AML-193 (cell line): ENCODE measurements at regions not wholly inside any gene's neighbourhood (a gene's known extent, or its start where the extent isn't known, plus 50 kb on each side); places are given as distances from the start of the nearest gene placed in this dataset.
"Not testable (repeated sequence)": the region's sequence is repeated elsewhere in the genome, so short reads cannot be mapped to it uniquely, and the experiment has no call there.

Source experiments
- DNase-seq, 2 experiments: peaks; one replicate each; lab custom pipeline; 2025; lab: John Stamatoyannopoulos, UW

GRCh38 chr16:60271781-60272180, 1537.7 kb upstream of the GOT2 start:
- no peak for DNase-seq

GRCh38 chr16:60271025-60271771, 1537.1 kb upstream of the GOT2 start:
- DNase-seq: no peak

DNA sequence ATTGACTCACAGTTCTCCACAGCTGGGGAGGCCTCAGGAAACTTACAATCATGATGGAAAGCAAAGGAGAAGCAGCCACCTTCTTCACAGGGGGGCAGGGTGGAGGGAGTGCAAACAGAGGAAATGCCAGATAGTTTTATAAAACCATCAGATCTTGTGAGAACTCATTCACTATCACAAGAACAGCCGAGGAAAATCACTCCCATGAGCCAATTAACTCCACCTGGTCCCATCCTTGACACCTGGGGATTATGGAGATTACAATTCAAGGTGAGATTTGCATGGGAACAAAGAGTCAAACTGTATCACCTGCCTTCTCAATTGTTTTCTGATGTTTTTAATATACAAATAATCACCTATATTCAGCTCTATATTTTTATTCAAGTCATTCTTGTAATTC, 1527.3 kb upstream of the GOT2 start:
- no peak for DNase-seq

DNA sequence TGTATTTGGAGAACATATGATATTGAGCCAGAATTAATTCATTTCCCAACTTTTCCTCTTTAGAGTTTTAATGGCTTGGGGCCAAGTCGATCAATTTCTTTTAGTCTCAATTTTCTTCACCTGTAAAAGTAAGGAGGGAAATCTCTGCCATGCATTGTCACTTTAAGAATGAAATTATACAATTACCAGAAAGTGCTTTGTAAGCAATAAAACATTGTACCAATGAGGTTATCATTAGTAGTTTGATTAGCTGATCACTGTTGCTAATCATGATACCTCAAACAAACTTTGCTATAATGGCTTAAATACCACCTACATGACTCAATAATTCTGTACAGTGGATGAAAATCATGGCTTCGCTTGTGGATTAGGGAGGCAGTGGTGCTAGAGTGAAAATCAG, 1525.8 kb upstream of the GOT2 start:
- no peak for DNase-seq

GRCh38 chr16:60246086-60246485, 1512.0 kb upstream of the GOT2 start:
- no peak for DNase-seq

DNA sequence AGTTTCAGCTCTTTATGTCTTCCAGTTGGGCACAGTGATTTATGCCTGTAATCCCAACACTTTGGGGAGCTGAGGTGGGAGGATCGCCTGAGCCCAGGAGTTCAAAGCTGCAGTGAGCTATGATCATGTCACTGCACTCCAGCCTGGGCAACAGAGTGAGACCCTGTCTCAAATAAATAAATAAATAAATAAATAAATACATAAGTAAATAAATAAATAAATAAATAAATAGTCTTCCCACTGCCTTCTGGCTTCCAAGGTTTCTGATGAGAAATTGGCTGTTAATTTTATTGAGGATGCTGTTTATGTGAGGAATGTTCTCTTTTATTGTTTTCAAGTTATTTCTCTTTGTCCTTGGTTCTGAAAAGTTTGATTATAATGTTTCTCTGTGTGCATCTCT, 1507.6 kb upstream of the GOT2 start:
- no peak for DNase-seq

DNA sequence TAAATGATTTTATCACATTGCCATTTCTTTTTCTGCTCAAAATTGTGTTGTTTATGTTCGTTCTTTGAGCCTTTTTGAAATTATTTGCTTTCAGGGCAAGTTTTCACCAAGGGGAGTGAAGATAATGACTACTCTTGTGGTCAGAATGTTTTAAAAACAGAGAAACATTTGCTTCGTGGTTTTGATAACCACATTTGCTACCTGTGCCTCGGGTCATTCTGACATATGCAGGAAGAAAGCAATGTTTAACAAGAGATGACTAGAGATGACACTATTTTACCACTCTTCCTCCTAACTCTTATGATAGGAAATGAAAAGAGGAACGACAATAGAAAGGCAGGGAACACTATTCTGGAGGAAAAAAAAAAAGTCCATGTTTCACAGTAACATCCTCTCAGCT, 1496.5 kb upstream of the GOT2 start:
- no peak for DNase-seq

- no peak for DNase-seq
Measured at GRCh38 chr16:60225541-60225940, 1491.4 kb upstream of the GOT2 start.

DNA sequence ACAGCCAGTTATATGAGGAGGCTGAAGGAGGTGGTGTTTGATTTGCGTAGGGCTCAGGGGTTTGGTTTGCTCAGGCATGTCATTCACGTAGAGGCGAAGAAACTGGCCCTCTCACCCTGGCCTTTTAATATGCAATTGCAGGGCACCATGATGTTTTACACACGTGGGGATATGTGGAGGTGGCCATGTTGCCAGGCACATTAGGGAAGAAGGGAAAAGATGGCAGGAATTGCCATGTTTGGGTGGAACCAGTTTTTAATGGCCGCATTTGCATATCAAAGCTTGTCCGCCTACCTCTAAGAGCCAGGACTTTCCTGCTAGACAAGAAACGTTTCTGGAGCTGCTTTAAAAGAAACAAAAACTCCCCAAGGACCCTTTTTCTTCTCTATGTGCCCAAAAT, 1483.7 kb upstream of the GOT2 start:
- DNase-seq: no peak

- no peak for DNase-seq
Measured at GRCh38 chr16:60214311-60214710, 1480.2 kb upstream of the GOT2 start.

DNA sequence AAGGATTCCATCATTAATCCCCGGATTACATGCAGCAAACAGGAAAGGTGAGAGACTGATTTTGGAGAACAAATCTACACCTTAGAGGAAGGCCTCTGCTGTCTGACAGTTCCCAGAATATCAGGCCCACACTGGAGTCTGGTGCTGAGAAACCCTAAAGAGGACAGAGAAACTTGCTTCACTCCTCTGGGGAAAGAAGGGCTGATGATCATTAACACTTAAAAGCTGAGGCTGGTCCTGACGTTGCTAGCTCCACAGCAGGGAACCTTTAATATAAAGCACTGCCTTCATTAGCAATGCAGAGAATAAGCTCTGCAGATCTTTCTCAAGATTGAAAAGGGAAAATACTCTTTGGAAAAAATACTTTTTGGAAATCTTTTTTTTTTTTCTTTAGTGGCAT, 1472.4 kb upstream of the GOT2 start:
- no peak for DNase-seq

GRCh38 chr16:60204181-60204580, 1470.1 kb upstream of the GOT2 start:
- no peak for DNase-seq

GRCh38 chr16:60203525-60204124, 1469.5 kb upstream of the GOT2 start:
- no peak for DNase-seq

DNA sequence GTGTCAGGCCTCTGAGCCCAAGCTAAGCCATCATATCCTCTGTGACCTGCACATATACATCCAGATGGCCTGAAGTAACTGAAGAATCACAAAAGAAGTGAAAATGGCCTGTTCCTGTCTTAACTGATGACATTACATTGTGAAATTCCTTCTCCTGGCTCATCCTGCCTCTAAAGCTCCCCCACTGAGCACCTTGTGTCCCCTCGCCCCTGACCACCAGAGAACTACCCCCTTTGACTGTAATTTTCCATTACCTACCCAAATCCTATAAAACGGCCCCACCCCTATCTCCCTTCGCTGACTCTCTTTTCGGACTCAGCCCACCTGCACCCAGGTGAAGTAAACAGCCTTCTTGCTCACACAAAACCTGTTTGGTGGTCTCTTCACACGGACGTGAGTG, 1466.6 kb upstream of the GOT2 start:
- not testable (repeated sequence) for DNase-seq

DNA sequence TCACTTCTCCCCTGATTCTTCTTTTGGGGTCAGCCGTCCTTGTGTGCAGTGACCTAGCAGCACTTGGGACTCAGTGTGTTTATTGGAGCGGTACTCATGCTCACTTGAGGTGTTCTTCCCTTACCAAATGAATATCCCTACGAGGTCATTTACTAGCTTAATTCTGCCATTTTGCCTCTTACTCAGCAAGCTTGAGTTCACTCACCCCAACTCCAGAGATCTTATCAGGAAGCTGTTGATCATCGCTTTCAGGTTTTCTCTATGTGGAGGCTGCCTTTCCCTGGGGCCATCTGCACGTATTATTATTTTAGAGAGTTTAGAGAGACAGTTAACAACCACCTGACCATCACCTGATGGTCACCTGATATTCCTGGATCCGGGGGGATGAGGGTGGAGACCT, 1466.0 kb upstream of the GOT2 start:
- DNase-seq: no peak

DNA sequence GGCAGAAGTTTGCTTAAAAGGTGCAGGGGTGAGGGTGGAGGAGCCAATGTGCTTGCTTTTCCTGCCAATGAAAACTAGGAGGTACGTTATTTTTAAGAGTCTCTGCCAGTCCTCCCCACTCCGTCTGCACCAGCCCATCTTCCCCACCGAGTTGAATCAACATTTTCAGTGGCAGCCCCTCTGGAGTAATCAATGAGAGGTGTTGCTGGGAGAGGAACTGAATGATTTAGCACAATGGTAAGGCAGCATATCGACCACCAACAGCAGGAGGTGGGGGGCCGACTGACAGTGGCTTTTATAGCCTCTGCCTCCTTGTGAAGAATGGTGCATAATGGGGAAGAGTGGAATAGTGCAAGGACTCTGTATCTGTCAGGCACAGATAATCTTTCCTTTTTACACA, 1465.0 kb upstream of the GOT2 start:
- DNase-seq: no peak

DNA sequence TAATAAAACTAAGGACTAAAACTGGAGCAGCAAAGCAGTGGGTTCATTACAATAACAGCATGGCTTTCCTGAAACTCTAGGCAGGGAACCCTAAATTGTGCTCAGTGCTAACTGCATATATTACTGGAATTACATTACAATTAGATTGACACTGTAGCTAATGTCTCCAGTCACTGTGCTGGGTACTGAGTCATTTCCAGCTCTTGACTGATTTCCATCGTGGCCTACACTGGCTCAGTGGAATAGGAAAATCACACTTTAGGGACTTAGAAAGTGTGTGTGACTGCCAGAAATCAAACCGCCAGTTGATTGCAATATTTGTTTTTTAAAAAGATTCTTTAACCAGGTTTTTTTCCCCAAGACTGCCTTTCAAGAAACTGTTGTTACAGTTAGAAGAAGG, 1447.4 kb upstream of the GOT2 start:
- DNase-seq: no peak

- DNase-seq: no peak
Measured at GRCh38 chr16:60180609-60181008, 1446.5 kb upstream of the GOT2 start.

DNA sequence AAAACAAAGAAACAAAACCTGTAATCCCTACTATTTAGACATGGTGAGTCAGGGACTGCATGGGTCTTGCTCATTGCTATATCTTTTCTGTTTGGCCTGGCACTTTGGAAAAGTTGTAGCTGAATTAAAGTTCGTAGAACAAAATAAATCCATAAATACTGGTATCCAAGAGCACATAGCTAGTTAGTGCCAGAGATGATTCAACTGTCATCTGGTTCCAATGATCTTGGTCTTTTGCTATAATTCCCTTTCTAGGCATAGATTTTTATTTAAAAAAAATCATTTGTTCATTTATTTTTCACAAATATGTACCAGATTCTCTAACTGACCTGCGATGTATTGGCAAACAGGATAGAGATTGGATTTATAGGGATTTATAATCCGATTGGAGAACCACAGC, 1436.1 kb upstream of the GOT2 start:
- DNase-seq: no peak

DNA sequence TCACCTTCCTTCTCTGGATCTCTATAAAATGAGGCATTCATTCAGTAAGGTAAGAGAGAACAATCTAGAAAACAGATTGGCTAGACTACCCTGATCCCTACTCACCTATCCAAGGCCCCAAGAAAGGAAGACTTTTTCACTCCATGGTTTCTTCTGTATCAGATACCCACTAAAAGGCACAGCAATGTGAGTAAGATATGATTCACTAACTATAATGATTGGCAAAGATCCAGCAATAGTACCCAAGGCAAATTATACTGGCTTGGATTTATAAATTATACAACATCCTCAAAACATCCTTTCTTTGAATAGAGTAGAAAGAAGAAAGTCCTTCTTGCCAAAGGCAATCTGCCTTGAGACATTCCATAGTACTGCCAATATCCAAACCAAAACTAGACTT, 1432.0 kb upstream of the GOT2 start:
- DNase-seq: no peak

DNA sequence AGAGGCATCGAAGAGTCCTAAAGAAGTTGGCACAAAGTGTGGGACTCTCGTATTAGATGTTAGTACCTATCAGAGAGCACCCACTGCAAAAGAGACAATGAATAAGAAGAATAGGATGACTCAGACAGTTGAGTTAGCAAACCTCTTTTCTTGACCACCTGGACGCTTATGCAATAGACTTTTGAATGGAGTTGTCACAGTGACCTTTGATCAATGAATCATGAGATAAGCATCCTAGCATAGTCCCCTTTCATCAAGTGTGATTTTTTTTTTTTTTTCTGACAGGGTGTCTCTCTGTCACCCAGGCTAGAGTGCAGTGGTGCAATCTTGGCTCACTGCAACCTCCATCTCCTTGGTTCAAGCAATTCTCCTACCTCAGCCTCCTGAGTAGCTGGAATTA, 1417.9 kb upstream of the GOT2 start:
- DNase-seq: no peak

- no peak for DNase-seq
Measured at GRCh38 chr16:60150907-60151306, 1416.8 kb upstream of the GOT2 start.

DNA sequence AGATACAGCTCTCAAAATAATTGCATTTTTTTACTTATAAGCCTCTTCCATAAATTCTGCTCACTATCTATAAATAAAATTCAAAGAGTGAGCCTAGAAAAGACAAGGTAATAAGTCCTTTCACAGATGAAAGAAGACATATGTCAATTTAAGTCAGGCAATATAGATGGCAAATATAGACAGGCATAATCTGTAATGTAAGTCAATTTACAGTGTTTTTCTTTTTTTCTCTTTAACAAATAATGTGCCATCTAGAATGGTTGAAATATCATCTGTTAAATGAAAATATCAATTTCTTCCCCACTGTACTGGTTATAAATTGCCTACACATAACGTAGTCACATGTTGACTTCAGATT, 1409.2 kb upstream of the GOT2 start:
- DNase-seq: no peak
